Liver (tissue), 8 donors: ENCODE measurements at regions not wholly inside any gene's neighbourhood (a gene's known extent, or its start where the extent isn't known, plus 50 kb on each side); places are given as distances from the start of the nearest gene placed in this dataset.

Experiments used
- DNase-seq: peaks from one replicate; pipeline ENCODE4 v3.0.0-alpha.2; 2017; ENCODE audit warnings: low spot score
- H3K27ac ChIP-seq, 2 donors: one replicate each; pipeline ENCODE4 v1.7.0; 2013; ENCODE audit warnings: inconsistent platforms in 2 of 2, low read length in 2 of 2, control low read depth in 1 of 2, low read depth in 1 of 2, mild to moderate bottlenecking in 1 of 2
- H3K27me3 ChIP-seq, 4 donors: one replicate each; pipeline versions ENCODE4 v1.6.1 to v1.7.0; 2013; ENCODE audit warnings: low read length in 3 of 4, inconsistent platforms in 1 of 4, mild to moderate bottlenecking in 1 of 4, moderate library complexity in 1 of 4; ENCODE audit not compliant: control insufficient read depth in 4 of 4, insufficient read depth in 4 of 4
- H3K36me3 ChIP-seq, 4 donors: one replicate each; pipeline versions ENCODE4 v1.6.1 to v1.7.0; 2013; ENCODE audit warnings: low read length in 3 of 4, mild to moderate bottlenecking in 3 of 4, low read depth in 1 of 4, moderate library complexity in 1 of 4; ENCODE audit not compliant: control insufficient read depth in 4 of 4, insufficient read depth in 3 of 4
- H3K4me1 ChIP-seq, 4 donors: one replicate each; pipeline versions ENCODE4 v1.6.1 to v1.7.0; 2013; ENCODE audit warnings: low read length in 3 of 4, mild to moderate bottlenecking in 3 of 4, moderate library complexity in 1 of 4; ENCODE audit not compliant: control insufficient read depth in 4 of 4, insufficient read depth in 4 of 4
- H3K4me3 ChIP-seq, 3 donors: one replicate each; pipeline versions ENCODE4 v1.6.1 to v1.7.0; 2013; ENCODE audit warnings: low read length in 3 of 3, control low read depth in 1 of 3, low read depth in 1 of 3, mild to moderate bottlenecking in 1 of 3
- H3K9ac ChIP-seq, 2 donors: one replicate each; pipeline ENCODE4 v1.7.0; 2013; ENCODE audit warnings: low read length in 2 of 2, mild to moderate bottlenecking in 2 of 2, moderate library complexity in 2 of 2, control low read depth in 1 of 2, low read depth in 1 of 2
- H3K9me3 ChIP-seq, 4 donors: one replicate each; pipeline versions ENCODE4 v1.6.1 to v1.7.0; 2013; ENCODE audit warnings: low read length in 3 of 4; ENCODE audit not compliant: control insufficient read depth in 4 of 4
- EGR1 ChIP-seq, 2 donors: IDR thresholded peaks; 2 replicates each; pipeline ENCODE4 v1.6.1; 2016 to 2018; ENCODE audit warnings: antibody characterized with exemption in 2 of 2, low read depth in 2 of 2
- FOXA2 ChIP-seq: IDR thresholded peaks from 2 replicates; pipeline ENCODE4 v1.6.1; 2016; ENCODE audit warnings: antibody characterized with exemption
- GABPA ChIP-seq, 2 donors: IDR thresholded peaks in 1 of 2; conservative IDR thresholded peaks in 1 of 2; 2 replicates each; pipeline ENCODE4 v1.6.1; 2016; ENCODE audit warnings: antibody characterized with exemption in 2 of 2, mild to moderate bottlenecking in 1 of 2, moderate library complexity in 1 of 2
- HNF4A ChIP-seq, 2 donors: conservative IDR thresholded peaks; 2 replicates each; pipeline ENCODE4 v1.6.1; 2016; ENCODE audit warnings: antibody characterized with exemption in 2 of 2, mild to moderate bottlenecking in 2 of 2
- HNF4G ChIP-seq: IDR thresholded peaks from 2 replicates; pipeline ENCODE4 v1.6.1; 2016; ENCODE audit warnings: antibody characterized with exemption
- NR2F2 ChIP-seq: IDR thresholded peaks from 2 replicates; pipeline ENCODE4 v1.6.1; 2016; ENCODE audit warnings: antibody characterized with exemption
- RAD21 ChIP-seq, 2 donors: IDR thresholded peaks; 2 replicates each; pipeline ENCODE4 v1.6.1; 2016; ENCODE audit warnings: antibody characterized with exemption in 2 of 2, mild to moderate bottlenecking in 2 of 2
- RXRA ChIP-seq, 2 donors: IDR thresholded peaks; 2 replicates each; pipeline ENCODE4 v1.6.1; 2017 to 2018; ENCODE audit warnings: antibody characterized with exemption in 2 of 2, mild to moderate bottlenecking in 1 of 2
- SP1 ChIP-seq: IDR thresholded peaks from 2 replicates; pipeline ENCODE4 v1.6.1; 2018; ENCODE audit warnings: antibody characterized with exemption, mild to moderate bottlenecking
- YY1 ChIP-seq: IDR thresholded peaks from 2 replicates; pipeline ENCODE4 v1.6.1; 2016; ENCODE audit warnings: antibody characterized with exemption, mild to moderate bottlenecking
- WGBS: extraction: QIAGEN DNeasy Blood & Tissue Kit; methylation state at CpG from one replicate; pipeline ENCODE4 v1.1.7; 2013; 5-methylcytosine and 5-hydroxymethylcytosine counted together
- TF ChIP-seq, protein P1 (sequence below): fragments of 150-350 bp; IDR thresholded peaks from 2 replicates; pipeline ENCODE4 v1.5.1; 2017; ENCODE audit warnings: improper control_type of control experiment, low read depth, low read length; ENCODE audit not compliant: missing input control
- TF ChIP-seq, protein P2 (sequence below): IDR thresholded peaks from 2 replicates; pipeline ENCODE4 v1.6.1; 2016; ENCODE audit warnings: antibody characterized with exemption
- TF ChIP-seq, protein P3 (sequence below): IDR thresholded peaks from 2 replicates; pipeline ENCODE4 v1.6.1; 2016; ENCODE audit warnings: antibody characterized with exemption, mild to moderate bottlenecking
- TF ChIP-seq, protein P4 (sequence below): IDR thresholded peaks from 2 replicates; pipeline ENCODE4 v1.6.1; 2016; ENCODE audit warnings: antibody characterized with exemption
- donor health status: healthy.
- donor health status: healthy.
- donor health status: healthy.
- donor health status: healthy.
- donor health status: healthy.

DNA sequence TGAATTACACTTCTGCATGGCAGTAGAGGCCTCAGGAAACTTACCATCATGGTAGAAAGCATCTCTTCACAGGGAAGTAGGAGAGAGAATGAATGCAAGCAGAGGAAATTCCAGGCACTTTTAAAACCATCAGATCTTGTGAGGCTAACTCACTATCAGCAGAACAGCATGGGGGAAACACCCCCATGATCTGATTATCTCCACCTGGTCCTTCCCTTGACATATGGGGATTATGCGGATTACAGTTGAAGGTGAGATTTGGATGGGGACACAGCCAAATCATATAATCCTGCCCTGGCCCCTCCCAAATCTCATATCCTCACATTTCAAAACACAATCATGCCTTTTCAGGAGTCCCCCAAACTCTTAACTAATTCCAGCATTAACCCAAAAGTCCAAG lies 691.1 kb downstream of the SI start (continued):
- TF ChIP-seq, protein P1, sequence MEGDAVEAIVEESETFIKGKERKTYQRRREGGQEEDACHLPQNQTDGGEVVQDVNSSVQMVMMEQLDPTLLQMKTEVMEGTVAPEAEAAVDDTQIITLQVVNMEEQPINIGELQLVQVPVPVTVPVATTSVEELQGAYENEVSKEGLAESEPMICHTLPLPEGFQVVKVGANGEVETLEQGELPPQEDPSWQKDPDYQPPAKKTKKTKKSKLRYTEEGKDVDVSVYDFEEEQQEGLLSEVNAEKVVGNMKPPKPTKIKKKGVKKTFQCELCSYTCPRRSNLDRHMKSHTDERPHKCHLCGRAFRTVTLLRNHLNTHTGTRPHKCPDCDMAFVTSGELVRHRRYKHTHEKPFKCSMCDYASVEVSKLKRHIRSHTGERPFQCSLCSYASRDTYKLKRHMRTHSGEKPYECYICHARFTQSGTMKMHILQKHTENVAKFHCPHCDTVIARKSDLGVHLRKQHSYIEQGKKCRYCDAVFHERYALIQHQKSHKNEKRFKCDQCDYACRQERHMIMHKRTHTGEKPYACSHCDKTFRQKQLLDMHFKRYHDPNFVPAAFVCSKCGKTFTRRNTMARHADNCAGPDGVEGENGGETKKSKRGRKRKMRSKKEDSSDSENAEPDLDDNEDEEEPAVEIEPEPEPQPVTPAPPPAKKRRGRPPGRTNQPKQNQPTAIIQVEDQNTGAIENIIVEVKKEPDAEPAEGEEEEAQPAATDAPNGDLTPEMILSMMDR, result no peak
- TF ChIP-seq FOXA2, result no peak

DNA sequence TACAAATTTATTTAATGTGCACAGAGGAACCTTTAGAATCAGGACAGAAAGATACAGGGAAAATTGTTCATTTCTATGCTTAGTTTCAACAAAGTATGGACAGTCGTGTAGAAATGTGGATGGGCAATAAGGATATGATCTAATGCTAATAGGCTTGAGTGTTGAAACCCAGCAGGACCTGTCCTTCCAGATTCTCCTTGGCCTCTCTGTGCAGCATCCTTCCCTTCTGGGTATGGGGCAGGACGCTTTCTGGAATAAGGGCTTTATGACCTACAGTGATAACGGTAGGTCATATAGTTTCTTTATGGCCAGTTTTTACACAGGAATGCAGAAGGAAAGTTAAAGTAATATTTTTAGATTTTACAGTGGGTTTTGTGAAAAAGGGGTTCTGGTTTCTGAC lies 698.1 kb downstream of the SI start:
- Histone ChIP-seq H3K27ac (no peak overlapping the region), H3K4me3 (no peak overlapping the region), H3K27me3 (no peaks in the 10 kb centered on the region), H3K9ac (no peak overlapping the region), H3K9me3 (no peaks in the 10 kb centered on the region), H3K36me3 (no peaks in the 10 kb centered on the region), H3K4me1 (no peaks in the 10 kb centered on the region)
- TF ChIP-seq GABPA (IDR thresholded peaks at IDR 0.05 in 1 of 2, conservative IDR thresholded peaks at IDR 0.05 in 1 of 2) (no peak), EGR1 (IDR thresholded peaks at IDR 0.05; ENCODE audit: low read depth in 2 of 2) (no peak), NR2F2 (no peak), RXRA (IDR thresholded peaks at IDR 0.05) (no peak), FOXA2 (no peak), YY1 (no peak), HNF4A (conservative IDR thresholded peaks at IDR 0.05) (no peak), RAD21 (IDR thresholded peaks at IDR 0.05) (no peak), HNF4G (no peak), SP1 (no peak)
- TF ChIP-seq, protein P2, sequence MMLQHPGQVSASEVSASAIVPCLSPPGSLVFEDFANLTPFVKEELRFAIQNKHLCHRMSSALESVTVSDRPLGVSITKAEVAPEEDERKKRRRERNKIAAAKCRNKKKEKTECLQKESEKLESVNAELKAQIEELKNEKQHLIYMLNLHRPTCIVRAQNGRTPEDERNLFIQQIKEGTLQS, result no peak
- TF ChIP-seq, protein P3, sequence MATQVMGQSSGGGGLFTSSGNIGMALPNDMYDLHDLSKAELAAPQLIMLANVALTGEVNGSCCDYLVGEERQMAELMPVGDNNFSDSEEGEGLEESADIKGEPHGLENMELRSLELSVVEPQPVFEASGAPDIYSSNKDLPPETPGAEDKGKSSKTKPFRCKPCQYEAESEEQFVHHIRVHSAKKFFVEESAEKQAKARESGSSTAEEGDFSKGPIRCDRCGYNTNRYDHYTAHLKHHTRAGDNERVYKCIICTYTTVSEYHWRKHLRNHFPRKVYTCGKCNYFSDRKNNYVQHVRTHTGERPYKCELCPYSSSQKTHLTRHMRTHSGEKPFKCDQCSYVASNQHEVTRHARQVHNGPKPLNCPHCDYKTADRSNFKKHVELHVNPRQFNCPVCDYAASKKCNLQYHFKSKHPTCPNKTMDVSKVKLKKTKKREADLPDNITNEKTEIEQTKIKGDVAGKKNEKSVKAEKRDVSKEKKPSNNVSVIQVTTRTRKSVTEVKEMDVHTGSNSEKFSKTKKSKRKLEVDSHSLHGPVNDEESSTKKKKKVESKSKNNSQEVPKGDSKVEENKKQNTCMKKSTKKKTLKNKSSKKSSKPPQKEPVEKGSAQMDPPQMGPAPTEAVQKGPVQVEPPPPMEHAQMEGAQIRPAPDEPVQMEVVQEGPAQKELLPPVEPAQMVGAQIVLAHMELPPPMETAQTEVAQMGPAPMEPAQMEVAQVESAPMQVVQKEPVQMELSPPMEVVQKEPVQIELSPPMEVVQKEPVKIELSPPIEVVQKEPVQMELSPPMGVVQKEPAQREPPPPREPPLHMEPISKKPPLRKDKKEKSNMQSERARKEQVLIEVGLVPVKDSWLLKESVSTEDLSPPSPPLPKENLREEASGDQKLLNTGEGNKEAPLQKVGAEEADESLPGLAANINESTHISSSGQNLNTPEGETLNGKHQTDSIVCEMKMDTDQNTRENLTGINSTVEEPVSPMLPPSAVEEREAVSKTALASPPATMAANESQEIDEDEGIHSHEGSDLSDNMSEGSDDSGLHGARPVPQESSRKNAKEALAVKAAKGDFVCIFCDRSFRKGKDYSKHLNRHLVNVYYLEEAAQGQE, result no peak
- TF ChIP-seq, protein P4, sequence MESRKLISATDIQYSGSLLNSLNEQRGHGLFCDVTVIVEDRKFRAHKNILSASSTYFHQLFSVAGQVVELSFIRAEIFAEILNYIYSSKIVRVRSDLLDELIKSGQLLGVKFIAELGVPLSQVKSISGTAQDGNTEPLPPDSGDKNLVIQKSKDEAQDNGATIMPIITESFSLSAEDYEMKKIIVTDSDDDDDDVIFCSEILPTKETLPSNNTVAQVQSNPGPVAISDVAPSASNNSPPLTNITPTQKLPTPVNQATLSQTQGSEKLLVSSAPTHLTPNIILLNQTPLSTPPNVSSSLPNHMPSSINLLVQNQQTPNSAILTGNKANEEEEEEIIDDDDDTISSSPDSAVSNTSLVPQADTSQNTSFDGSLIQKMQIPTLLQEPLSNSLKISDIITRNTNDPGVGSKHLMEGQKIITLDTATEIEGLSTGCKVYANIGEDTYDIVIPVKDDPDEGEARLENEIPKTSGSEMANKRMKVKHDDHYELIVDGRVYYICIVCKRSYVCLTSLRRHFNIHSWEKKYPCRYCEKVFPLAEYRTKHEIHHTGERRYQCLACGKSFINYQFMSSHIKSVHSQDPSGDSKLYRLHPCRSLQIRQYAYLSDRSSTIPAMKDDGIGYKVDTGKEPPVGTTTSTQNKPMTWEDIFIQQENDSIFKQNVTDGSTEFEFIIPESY, result no peak
- no peak for DNase-seq
- 85% methylated on average over 3 of the region's 3 CpGs for WGBS

DNA sequence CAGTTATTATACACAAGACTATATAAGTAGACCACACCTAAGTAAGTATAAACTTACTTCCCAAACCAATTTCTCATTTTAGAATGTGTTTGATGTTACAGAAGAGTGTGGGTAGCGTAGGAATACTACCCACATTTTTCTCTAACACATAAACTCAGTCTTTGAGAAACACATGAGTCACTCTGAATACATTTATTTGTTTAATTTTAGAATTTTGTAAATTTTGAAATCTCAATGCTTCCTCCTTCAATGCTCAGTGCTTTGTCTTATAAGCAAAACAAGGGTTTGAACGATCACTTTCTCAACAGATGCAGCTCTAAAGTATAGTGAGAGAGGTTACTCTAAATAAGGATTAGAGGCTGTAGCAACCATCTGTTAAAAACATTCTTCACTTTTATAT lies 700.8 kb downstream of the SI start:
- DNase-seq, result no peak
- Histone ChIP-seq H3K4me1 (no peaks in the 10 kb centered on the region), H3K27ac (no peak overlapping the region), H3K4me3 (no peak overlapping the region), H3K27me3 (no peaks in the 10 kb centered on the region), H3K9me3 (no peaks in the 10 kb centered on the region), H3K9ac (no peak overlapping the region), H3K36me3 (no peaks in the 10 kb centered on the region)
- TF ChIP-seq RAD21 (IDR thresholded peaks at IDR 0.05) (no peak), RXRA (IDR thresholded peaks at IDR 0.05) (no peak), GABPA (IDR thresholded peaks at IDR 0.05 in 1 of 2, conservative IDR thresholded peaks at IDR 0.05 in 1 of 2) (no peak), HNF4A (conservative IDR thresholded peaks at IDR 0.05) (no peak), SP1 (no peak)
- WGBS, result 62% methylated on average over 2 of the region's 2 CpGs
